ENCODE measurements at regions not wholly inside any gene's neighbourhood (a gene's known extent, or its start where the extent isn't known, plus 50 kb on each side); places are given as distances from the start of the nearest gene placed in this dataset.

DNA sequence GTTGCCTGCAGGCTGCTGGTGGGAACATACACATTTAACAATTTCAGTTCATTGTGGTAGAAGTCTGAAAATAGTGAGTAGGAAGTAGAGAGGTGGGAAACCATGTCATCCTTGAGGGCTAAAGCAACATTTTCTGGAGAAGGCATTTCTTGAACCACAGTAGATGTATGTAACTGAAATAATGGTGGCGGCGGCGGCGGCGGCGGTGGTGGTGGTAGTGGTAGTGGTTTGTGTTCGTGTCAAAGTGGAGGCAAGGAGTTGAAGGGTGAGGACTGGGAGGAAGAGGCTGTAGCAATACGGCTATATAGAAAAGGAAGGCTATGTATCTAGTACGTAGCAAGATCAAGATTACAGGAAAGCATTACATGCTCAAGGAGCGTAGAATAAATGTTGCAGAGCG, 1381.6 kb upstream of the TENM3 start:
- no peaks in the 10 kb centered on the region for H3K27me3 ChIP-seq
- TF ChIP-seq, protein P1, sequence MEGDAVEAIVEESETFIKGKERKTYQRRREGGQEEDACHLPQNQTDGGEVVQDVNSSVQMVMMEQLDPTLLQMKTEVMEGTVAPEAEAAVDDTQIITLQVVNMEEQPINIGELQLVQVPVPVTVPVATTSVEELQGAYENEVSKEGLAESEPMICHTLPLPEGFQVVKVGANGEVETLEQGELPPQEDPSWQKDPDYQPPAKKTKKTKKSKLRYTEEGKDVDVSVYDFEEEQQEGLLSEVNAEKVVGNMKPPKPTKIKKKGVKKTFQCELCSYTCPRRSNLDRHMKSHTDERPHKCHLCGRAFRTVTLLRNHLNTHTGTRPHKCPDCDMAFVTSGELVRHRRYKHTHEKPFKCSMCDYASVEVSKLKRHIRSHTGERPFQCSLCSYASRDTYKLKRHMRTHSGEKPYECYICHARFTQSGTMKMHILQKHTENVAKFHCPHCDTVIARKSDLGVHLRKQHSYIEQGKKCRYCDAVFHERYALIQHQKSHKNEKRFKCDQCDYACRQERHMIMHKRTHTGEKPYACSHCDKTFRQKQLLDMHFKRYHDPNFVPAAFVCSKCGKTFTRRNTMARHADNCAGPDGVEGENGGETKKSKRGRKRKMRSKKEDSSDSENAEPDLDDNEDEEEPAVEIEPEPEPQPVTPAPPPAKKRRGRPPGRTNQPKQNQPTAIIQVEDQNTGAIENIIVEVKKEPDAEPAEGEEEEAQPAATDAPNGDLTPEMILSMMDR (IDR thresholded peaks at IDR 0.05): no peak
- no peak overlapping the region for H3K4me3 ChIP-seq
- no peaks in the 10 kb centered on the region for H3K36me3 ChIP-seq
- H3K9me3 ChIP-seq: no peaks in the 10 kb centered on the region
- H3K27ac ChIP-seq: no peak overlapping the region
- H3K4me1 ChIP-seq: no peaks in the 10 kb centered on the region
- intact Hi-C loops (cut with DNase I): no loop called here
- no peak for DNase-seq
- ATAC-seq: no peak

- no peaks in the 10 kb centered on the region for H3K36me3 ChIP-seq
- DNase-seq (no peak), ATAC-seq (peak; percentile 41)
- TF ChIP-seq, protein P1 (IDR thresholded peaks at IDR 0.05): no peak
- no peak overlapping the region for H3K27ac ChIP-seq
- no peaks in the 10 kb centered on the region for H3K27me3 ChIP-seq
- intact Hi-C loops (cut with DNase I): no loop called here
- no peaks in the 10 kb centered on the region for H3K4me1 ChIP-seq
- H3K4me3 ChIP-seq: no peak overlapping the region
- H3K9me3 ChIP-seq: no peaks in the 10 kb centered on the region
Measured at GRCh38 chr4:180866933-180867643, 1376.1 kb upstream of the TENM3 start.

DNA sequence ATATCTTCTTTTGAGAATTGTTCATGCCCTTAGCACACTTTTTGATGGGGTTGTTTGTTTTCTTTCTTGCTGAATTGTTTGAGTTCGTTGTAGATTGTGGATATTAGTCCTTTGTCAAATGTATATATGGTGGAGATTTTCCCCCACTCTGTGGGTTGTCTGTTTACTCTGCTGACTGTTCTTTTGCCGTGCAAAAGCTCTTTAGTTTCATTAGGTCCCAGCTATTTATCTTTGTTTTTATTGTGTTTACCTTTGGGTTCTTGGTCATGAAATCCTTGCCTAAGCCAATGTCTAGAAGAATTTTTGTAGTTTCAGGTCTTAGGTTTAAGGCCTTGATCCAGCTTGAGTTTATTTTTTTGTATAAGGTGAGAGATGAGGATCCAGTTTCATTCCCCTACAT, 1372.6 kb upstream of the TENM3 start:
- no peaks in the 10 kb centered on the region for H3K27me3 ChIP-seq

GRCh38 chr4:180898305-180898704, 1344.9 kb upstream of the TENM3 start:
- Histone ChIP-seq H3K4me3 (no peak overlapping the region), H3K27ac (no peak overlapping the region), H3K27me3 (no peaks in the 10 kb centered on the region), H3K9me3 (no peaks in the 10 kb centered on the region), H3K4me1 (no peaks in the 10 kb centered on the region), H3K36me3 (no peaks in the 10 kb centered on the region)
- intact Hi-C loops (cut with DNase I): no loop called here
- ATAC-seq (no peak), DNase-seq (no peak)
- TF ChIP-seq, protein P1 (IDR thresholded peaks at IDR 0.05): no peak

More for the DNA sequence above, 1372.6 kb upstream of the TENM3 start:
- H3K36me3 ChIP-seq: no peaks in the 10 kb centered on the region
- no peak overlapping the region for H3K27ac ChIP-seq
- H3K9me3 ChIP-seq: no peaks in the 10 kb centered on the region
- ATAC-seq (no peak), DNase-seq (no peak)
- TF ChIP-seq, protein P1 (IDR thresholded peaks at IDR 0.05): no peak
- no peaks in the 10 kb centered on the region for H3K4me1 ChIP-seq
- intact Hi-C loops (cut with DNase I): no loop called here
- no peak overlapping the region for H3K4me3 ChIP-seq

GRCh38 chr4:180900781-180901180, 1342.4 kb upstream of the TENM3 start:
- Histone ChIP-seq H3K36me3 (no peaks in the 10 kb centered on the region), H3K27ac (no peak overlapping the region), H3K4me1 (no peaks in the 10 kb centered on the region), H3K9me3 (no peaks in the 10 kb centered on the region), H3K4me3 (no peak overlapping the region), H3K27me3 (no peaks in the 10 kb centered on the region)
- no peak for ATAC-seq
- no peak for DNase-seq
- intact Hi-C loops (cut with DNase I): no loop called here
- TF ChIP-seq, protein P1 (IDR thresholded peaks at IDR 0.05): no peak

DNA sequence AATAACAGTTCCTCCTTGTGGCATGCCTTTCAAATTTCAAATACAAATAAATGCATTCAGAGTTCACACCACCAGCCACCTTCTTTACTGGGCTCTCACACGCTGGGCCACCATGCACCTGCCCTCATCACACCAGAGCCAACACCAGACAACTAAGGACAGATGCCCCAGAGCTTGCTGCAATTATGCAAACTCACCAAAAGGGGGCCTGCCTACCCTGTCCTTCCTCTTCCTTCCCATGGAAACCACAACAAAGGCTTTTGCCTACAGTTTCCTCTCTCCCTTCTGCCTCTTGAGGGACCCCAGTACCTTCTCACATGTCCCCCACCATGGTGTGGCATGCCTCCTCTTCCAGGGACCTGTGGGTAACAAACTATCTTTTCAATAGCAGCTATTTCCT, 1333.9 kb upstream of the TENM3 start:
- Histone ChIP-seq H3K4me1 (no peaks in the 10 kb centered on the region), H3K36me3 (no peaks in the 10 kb centered on the region), H3K9me3 (no peaks in the 10 kb centered on the region), H3K4me3 (no peak overlapping the region), H3K27me3 (no peaks in the 10 kb centered on the region), H3K27ac (no peak overlapping the region)
- no peak for DNase-seq
- TF ChIP-seq, protein P1 (IDR thresholded peaks at IDR 0.05): no peak
- intact Hi-C loops (cut with DNase I): no loop called here
- no peak for ATAC-seq
